ENCODE measurements at regions not wholly inside any gene's neighbourhood (a gene's known extent, or its start where the extent isn't known, plus 50 kb on each side); places are given as distances from the start of the nearest gene placed in this dataset.
"Not testable (repeated sequence)": the region's sequence is repeated elsewhere in the genome, so short reads cannot be mapped to it uniquely, and the experiment has no call there.

DNA sequence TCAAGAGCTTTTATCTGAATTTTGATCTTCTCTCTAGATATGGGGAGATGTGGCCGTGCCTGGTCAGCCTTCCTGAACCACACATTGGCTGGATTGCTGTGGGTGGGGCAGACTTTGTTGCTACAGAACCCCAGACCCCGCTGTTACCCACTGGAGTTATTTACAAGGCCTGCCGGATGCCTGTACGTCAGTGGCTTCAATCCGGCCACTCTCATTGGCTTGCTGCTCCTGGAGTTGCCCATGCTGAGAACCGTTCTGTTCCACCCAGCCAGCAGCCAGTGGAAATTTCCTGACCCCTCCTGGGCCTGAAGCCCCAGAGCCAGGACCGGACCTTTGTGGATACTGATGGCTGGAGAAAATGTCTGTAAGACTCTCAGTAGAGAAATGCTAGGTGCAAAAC, 101.9 kb downstream of the TFAP2C start:
- Histone ChIP-seq H3K27ac (ENCODE audit: insufficient read depth, low read length, poor library complexity, severe bottlenecking) (no peak overlapping the region), H3K4me1 (ENCODE audit: control insufficient read depth, insufficient read depth, low read length, poor library complexity, severe bottlenecking) (no peaks in the 10 kb centered on the region), H3K36me3 (ENCODE audit: control insufficient read depth, insufficient read depth, low read length) (no peaks in the 10 kb centered on the region), H3K9me3 (ENCODE audit: control insufficient read depth in 2 of 2, low read length in 2 of 2) (no peaks in the 10 kb centered on the region), H3K27me3 (ENCODE audit: control insufficient read depth, insufficient read depth, low read length) (no peaks in the 10 kb centered on the region), H3K4me3 (ENCODE audit: low read depth, low read length) (no peak overlapping the region)
- Mint-ChIP-seq H3K4me1 (peaks cover 0 to 2% (median 0%) of the 10 kb centered on the region in 4 donors), H3K4me3 (no peak overlapping the region), H3K9me3 (no peaks in the 10 kb centered on the region), H3K27ac (no peak overlapping the region), H3K36me3 (no peaks in the 10 kb centered on the region), H3K27me3 (peaks cover 9% of the 10 kb centered on the region)
- DNase-seq (no peak), ATAC-seq (ENCODE audit: low read depth in 2 of 2) (no peak)

DNA sequence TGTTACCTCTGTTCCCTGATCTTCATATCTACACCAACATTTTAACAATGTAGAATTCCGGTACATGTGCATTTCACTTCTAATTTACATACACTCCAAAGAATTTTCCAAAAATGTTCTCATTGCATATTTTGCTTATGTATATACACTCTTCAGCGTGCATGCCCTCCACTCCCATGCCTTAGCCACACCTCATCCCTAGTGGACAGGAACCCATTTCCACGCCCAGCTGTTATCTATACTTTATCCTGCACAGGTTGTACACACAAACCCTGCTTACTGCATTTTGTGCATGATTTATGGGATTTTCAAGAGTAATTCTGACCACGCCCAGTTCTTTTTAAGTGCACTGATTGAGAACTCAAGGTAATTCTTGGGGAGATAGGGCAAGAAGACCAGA, 102.4 kb downstream of the TFAP2C start:
- peaks cover 13% of the 10 kb centered on the region for H3K27me3 Mint-ChIP-seq
- peaks cover 0 to 2% (median 0%) of the 10 kb centered on the region in 4 donors for H3K4me1 Mint-ChIP-seq
- H3K27ac Mint-ChIP-seq: no peak overlapping the region
- no peaks in the 10 kb centered on the region for H3K27me3 ChIP-seq (ENCODE audit: control insufficient read depth, insufficient read depth, low read length)
- H3K9me3 ChIP-seq (ENCODE audit: control insufficient read depth in 2 of 2, low read length in 2 of 2): no peaks in the 10 kb centered on the region
- no peaks in the 10 kb centered on the region for H3K36me3 Mint-ChIP-seq
- DNase-seq (no peak), ATAC-seq (ENCODE audit: low read depth in 2 of 2) (no peak)
- no peak overlapping the region for H3K4me3 ChIP-seq (ENCODE audit: low read depth, low read length)
- H3K4me1 ChIP-seq (ENCODE audit: control insufficient read depth, insufficient read depth, low read length, poor library complexity, severe bottlenecking): no peaks in the 10 kb centered on the region
- no peaks in the 10 kb centered on the region for H3K36me3 ChIP-seq (ENCODE audit: control insufficient read depth, insufficient read depth, low read length)
- H3K4me3 Mint-ChIP-seq: no peak overlapping the region
- no peaks in the 10 kb centered on the region for H3K9me3 Mint-ChIP-seq
- no peak overlapping the region for H3K27ac ChIP-seq (ENCODE audit: insufficient read depth, low read length, poor library complexity, severe bottlenecking)

DNA sequence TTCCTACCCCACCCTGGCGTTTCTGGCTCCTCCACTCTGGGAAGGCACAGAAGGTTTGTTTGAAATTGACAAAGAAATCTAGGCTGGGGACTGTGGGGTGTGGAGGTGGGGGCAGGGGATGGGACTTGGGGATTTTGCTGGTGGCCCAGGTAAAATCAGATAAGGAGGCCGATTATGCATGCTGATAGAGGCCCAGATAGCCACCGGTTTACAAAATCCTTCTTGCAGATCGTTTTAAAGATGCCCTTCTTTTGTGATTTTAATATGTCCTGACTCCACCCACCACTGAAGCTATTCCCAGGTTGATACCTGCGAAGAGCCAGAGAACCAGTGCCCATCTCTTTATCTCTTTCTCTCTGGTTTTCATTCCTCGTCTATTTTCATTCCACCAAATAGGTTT, 104.9 kb downstream of the TFAP2C start:
- no peak overlapping the region for H3K4me3 ChIP-seq (ENCODE audit: low read depth, low read length)
- peaks cover 13% of the 10 kb centered on the region for H3K27me3 Mint-ChIP-seq
- no peaks in the 10 kb centered on the region for H3K4me1 ChIP-seq (ENCODE audit: control insufficient read depth, insufficient read depth, low read length, poor library complexity, severe bottlenecking)
- DNase-seq: no peak
- peaks cover 0 to 2% (median 0%) of the 10 kb centered on the region in 7 donors for H3K9me3 Mint-ChIP-seq
- no peak for ATAC-seq (ENCODE audit: low read depth in 2 of 2)
- H3K9me3 ChIP-seq (ENCODE audit: control insufficient read depth in 2 of 2, low read length in 2 of 2): no peaks in the 10 kb centered on the region
- H3K27ac ChIP-seq (ENCODE audit: insufficient read depth, low read length, poor library complexity, severe bottlenecking): no peak overlapping the region
- no peaks in the 10 kb centered on the region for H3K36me3 Mint-ChIP-seq
- H3K27me3 ChIP-seq (ENCODE audit: control insufficient read depth, insufficient read depth, low read length): no peaks in the 10 kb centered on the region
- no peaks in the 10 kb centered on the region for H3K36me3 ChIP-seq (ENCODE audit: control insufficient read depth, insufficient read depth, low read length)
- H3K4me3 Mint-ChIP-seq: no peak overlapping the region
- H3K27ac Mint-ChIP-seq: no peak overlapping the region
- H3K4me1 Mint-ChIP-seq: peaks cover 0 to 2% (median 0%) of the 10 kb centered on the region in 4 donors

DNA sequence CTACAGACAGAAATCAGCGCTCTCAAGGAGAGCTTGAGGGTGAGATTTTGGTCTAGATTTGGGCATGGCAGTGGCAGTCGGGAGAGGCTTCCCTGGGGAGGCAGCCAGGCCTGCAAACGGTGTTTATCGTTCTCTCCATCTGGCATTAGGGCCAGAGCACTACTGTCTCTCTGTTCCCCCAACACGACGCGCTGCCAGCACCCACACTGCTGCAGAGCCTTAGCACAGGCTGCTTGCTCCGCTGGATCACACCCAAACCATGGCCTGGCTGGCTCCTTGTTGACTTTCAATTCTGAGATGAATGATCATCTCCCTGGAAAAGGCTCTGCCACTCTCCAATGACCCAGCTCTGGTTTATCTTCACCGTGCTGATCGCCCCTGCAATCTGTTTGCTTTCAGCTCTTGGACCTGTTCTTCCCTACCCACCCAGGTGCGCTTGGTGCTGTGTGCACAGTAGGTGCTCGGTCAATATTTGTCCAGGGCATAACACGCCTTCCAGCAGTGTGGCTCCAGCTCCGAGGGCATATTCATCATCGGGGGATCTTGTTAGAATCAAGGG, 106.1 kb downstream of the TFAP2C start:
- Histone ChIP-seq H3K27me3 (ENCODE audit: control insufficient read depth, insufficient read depth, low read length) (no peaks in the 10 kb centered on the region), H3K4me1 (ENCODE audit: control insufficient read depth, insufficient read depth, low read length, poor library complexity, severe bottlenecking) (no peaks in the 10 kb centered on the region), H3K4me3 (ENCODE audit: low read depth, low read length) (no peak overlapping the region), H3K27ac (ENCODE audit: insufficient read depth, low read length, poor library complexity, severe bottlenecking) (no peak overlapping the region), H3K36me3 (ENCODE audit: control insufficient read depth, insufficient read depth, low read length) (no peaks in the 10 kb centered on the region), H3K9me3 (ENCODE audit: control insufficient read depth in 2 of 2, low read length in 2 of 2) (no peaks in the 10 kb centered on the region)
- no peaks in the 10 kb centered on the region for H3K4me1 Mint-ChIP-seq
- H3K9me3 Mint-ChIP-seq: peaks cover 0 to 2% (median 0%) of the 10 kb centered on the region in 7 donors
- H3K27ac Mint-ChIP-seq: no peak overlapping the region
- H3K27me3 Mint-ChIP-seq: peaks cover 13% of the 10 kb centered on the region
- H3K4me3 Mint-ChIP-seq: no peak overlapping the region
- H3K36me3 Mint-ChIP-seq: no peaks in the 10 kb centered on the region
- ATAC-seq (ENCODE audit: low read depth in 2 of 2): no peak
- no peak for DNase-seq

- Histone ChIP-seq H3K9me3 (ENCODE audit: control insufficient read depth in 2 of 2, low read length in 2 of 2) (no peaks in the 10 kb centered on the region), H3K4me3 (ENCODE audit: low read depth, low read length) (no peak overlapping the region), H3K27ac (ENCODE audit: insufficient read depth, low read length, poor library complexity, severe bottlenecking) (no peak overlapping the region), H3K4me1 (ENCODE audit: control insufficient read depth, insufficient read depth, low read length, poor library complexity, severe bottlenecking) (no peaks in the 10 kb centered on the region), H3K27me3 (ENCODE audit: control insufficient read depth, insufficient read depth, low read length) (no peaks in the 10 kb centered on the region), H3K36me3 (ENCODE audit: control insufficient read depth, insufficient read depth, low read length) (no peaks in the 10 kb centered on the region)
- Mint-ChIP-seq H3K4me3 (no peak overlapping the region), H3K27me3 (peaks cover 13% of the 10 kb centered on the region), H3K36me3 (no peaks in the 10 kb centered on the region), H3K27ac (no peak overlapping the region), H3K4me1 (no peaks in the 10 kb centered on the region), H3K9me3 (peaks cover 0 to 2% (median 0%) of the 10 kb centered on the region in 7 donors)
- ATAC-seq (ENCODE audit: low read depth in 2 of 2) (no peak), DNase-seq (no peak)
Observed at GRCh38 chr20:56736285-56736857, 107.3 kb downstream of the TFAP2C start.

DNA sequence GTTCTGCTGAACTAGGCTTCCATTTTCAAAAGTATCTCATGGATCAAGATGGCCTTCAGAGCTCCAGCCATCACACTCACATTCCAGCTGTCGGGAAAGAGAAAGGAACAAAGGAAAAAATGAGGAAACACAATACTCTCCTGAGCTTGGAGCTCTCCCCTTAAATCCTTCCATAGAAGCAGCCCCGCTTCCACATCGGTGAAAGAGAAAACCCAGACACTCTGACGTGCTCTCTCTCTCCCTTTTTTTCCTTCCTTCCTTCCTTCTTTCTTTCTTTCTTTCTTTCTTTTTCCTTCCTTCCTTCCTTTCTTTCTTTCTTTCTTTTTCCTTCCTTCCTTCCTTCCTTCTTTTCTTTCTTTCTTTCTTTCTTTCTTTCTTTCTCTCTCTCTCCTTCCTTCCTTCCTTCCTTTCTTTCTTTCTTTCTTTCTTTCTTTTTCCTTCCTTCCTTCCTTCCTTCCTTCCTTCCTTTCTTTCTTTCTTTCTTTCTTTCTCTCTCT, 115.3 kb downstream of the TFAP2C start:
- not testable (repeated sequence) for H3K4me3 Mint-ChIP-seq; H3K4me1 ChIP-seq (ENCODE audit: control insufficient read depth, insufficient read depth, low read length, poor library complexity, severe bottlenecking); H3K9me3 Mint-ChIP-seq; H3K27ac Mint-ChIP-seq; H3K4me3 ChIP-seq (ENCODE audit: low read depth, low read length); DNase-seq; H3K36me3 Mint-ChIP-seq; H3K36me3 ChIP-seq (ENCODE audit: control insufficient read depth, insufficient read depth, low read length); H3K27ac ChIP-seq (ENCODE audit: insufficient read depth, low read length, poor library complexity, severe bottlenecking); H3K9me3 ChIP-seq (ENCODE audit: control insufficient read depth in 2 of 2, low read length in 2 of 2); H3K27me3 ChIP-seq (ENCODE audit: control insufficient read depth, insufficient read depth, low read length); H3K4me1 Mint-ChIP-seq; ATAC-seq (ENCODE audit: low read depth in 2 of 2)
- peaks cover 11% of the 10 kb centered on the region for H3K27me3 Mint-ChIP-seq

DNA sequence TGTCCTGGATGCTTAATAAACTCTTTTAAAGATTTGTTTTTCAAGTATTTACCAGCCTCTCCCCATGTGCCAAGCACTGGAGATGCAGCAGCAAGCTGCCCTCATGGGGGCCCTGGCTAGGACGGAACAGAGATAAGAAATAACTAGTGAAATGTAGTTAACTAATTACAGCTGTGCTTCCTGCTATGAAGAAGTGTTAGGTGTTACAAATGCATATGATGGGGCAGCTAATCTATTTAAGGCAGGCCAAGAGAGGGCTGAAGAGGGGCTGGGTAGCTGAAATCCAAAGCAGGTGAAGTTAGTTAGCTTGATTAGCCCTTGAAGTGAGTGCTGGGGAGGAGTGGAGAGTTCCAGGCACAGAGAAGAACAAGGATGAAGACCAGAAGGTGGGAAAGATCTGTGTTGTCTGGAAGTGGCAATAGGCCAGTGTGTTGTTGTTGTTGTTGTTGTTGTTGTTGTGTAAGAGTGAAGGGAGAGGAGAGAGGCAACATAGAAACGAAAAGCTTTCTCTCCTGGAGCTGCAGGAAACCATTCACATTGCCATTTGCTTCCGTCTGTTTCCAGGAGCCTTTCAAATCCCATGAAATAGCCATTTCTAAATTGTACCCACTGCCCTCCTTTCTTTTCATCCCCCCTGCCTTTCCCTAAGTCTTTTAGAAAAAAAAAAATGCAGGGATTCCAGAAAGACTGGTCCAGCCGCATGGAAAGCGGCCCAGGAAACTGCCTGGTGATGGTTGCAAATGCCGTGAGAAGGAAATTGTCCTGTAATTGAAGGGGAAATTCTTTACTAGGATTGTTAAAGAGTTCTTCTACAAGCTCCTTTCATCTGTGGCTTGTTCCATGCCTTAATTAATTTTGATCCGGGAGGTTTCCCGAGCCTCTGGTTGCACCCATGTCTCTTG, 119.6 kb downstream of the TFAP2C start:
- Histone ChIP-seq H3K4me1 (ENCODE audit: control insufficient read depth, insufficient read depth, low read length, poor library complexity, severe bottlenecking) (no peaks in the 10 kb centered on the region), H3K36me3 (ENCODE audit: control insufficient read depth, insufficient read depth, low read length) (no peaks in the 10 kb centered on the region), H3K9me3 (ENCODE audit: control insufficient read depth in 2 of 2, low read length in 2 of 2) (no peaks in the 10 kb centered on the region), H3K4me3 (ENCODE audit: low read depth, low read length) (no peak overlapping the region), H3K27ac (ENCODE audit: insufficient read depth, low read length, poor library complexity, severe bottlenecking) (no peak overlapping the region), H3K27me3 (ENCODE audit: control insufficient read depth, insufficient read depth, low read length) (no peaks in the 10 kb centered on the region)
- H3K4me1 Mint-ChIP-seq: no peaks in the 10 kb centered on the region
- peaks cover 10% of the 10 kb centered on the region for H3K27me3 Mint-ChIP-seq
- H3K9me3 Mint-ChIP-seq: peaks cover 0 to 1% (median 0%) of the 10 kb centered on the region in 7 donors
- no peak overlapping the region for H3K27ac Mint-ChIP-seq
- DNase-seq (no peak), ATAC-seq (ENCODE audit: low read depth in 2 of 2) (no peak)
- H3K4me3 Mint-ChIP-seq: no peak overlapping the region
- no peaks in the 10 kb centered on the region for H3K36me3 Mint-ChIP-seq
